NB4 (cell line): ENCODE measurements at regions not wholly inside any gene's neighbourhood (a gene's known extent, or its start where the extent isn't known, plus 50 kb on each side); places are given as distances from the start of the nearest gene placed in this dataset.

Experiments used
- DNase-seq: peaks from one replicate; pipeline ENCODE4 v3.0.0; 2010; ENCODE audit warnings: low read depth
- H3K4me3 ChIP-seq: one replicate; pipeline ENCODE4 v1.5.1; 2011; ENCODE audit warnings: mild to moderate bottlenecking, low read depth, low read length, moderate library complexity
- CTCF ChIP-seq: IDR thresholded peaks from one replicate; pipeline ENCODE4 v1.5.1; 2012; ENCODE audit warnings: low read depth, low read length
- MAX ChIP-seq: IDR thresholded peaks from 2 replicates; pipeline ENCODE4 v1.6.1; 2011; ENCODE audit warnings: low read depth, low read length
- MYC ChIP-seq: IDR thresholded peaks from 2 replicates; pipeline ENCODE4 v1.6.1; 2011; ENCODE audit warnings: low read depth, low read length
- POLR2A ChIP-seq: IDR thresholded peaks from 2 replicates; pipeline ENCODE4 v1.6.1; 2011; ENCODE audit warnings: mild to moderate bottlenecking; ENCODE audit not compliant: insufficient read length; ENCODE audit errors: extremely low read depth

- TF ChIP-seq POLR2A = no peak
- no peak for TF ChIP-seq CTCF
- no peak for TF ChIP-seq MAX
- TF ChIP-seq MYC = no peak
- H3K4me3 ChIP-seq = no peak overlapping the region
- DNase-seq = no peak
Measured at GRCh38 chr4:27506401-27506800, 645.8 kb downstream of the STIM2 start.

- TF ChIP-seq MYC (no peak), MAX (no peak), CTCF (no peak), POLR2A (no peak)
- H3K4me3 ChIP-seq = no peak overlapping the region
- no peak for DNase-seq
Measured at GRCh38 chr4:27514711-27515110, 654.1 kb downstream of the STIM2 start.

GRCh38 chr4:27515140-27515539, 654.5 kb downstream of the STIM2 start:
- H3K4me3 ChIP-seq = no peak overlapping the region
- TF ChIP-seq MYC = no peak
- no peak for TF ChIP-seq MAX
- no peak for TF ChIP-seq POLR2A
- no peak for TF ChIP-seq CTCF
- no peak for DNase-seq

- no peak for TF ChIP-seq MAX
- no peak for TF ChIP-seq CTCF
- TF ChIP-seq POLR2A = no peak
- no peak for TF ChIP-seq MYC
- no peak for DNase-seq
- H3K4me3 ChIP-seq = no peak overlapping the region
Measured at GRCh38 chr4:27518876-27519275, 658.2 kb downstream of the STIM2 start.

- DNase-seq = no peak
- H3K4me3 ChIP-seq = no peak overlapping the region
- TF ChIP-seq MAX (no peak), POLR2A (no peak), CTCF (no peak), MYC (no peak)
Measured at GRCh38 chr4:27524224-27524623, 663.6 kb downstream of the STIM2 start.

- DNase-seq = no peak
- no peak overlapping the region for H3K4me3 ChIP-seq
- no peak for TF ChIP-seq POLR2A
- TF ChIP-seq MAX = no peak
- TF ChIP-seq MYC = no peak
- TF ChIP-seq CTCF = no peak
Measured at GRCh38 chr4:27534488-27534887, 673.8 kb downstream of the STIM2 start.
